ENCODE measurements at regions not wholly inside any gene's neighbourhood (a gene's known extent, or its start where the extent isn't known, plus 50 kb on each side); places are given as distances from the start of the nearest gene placed in this dataset.

GRCh38 chr5:3326841-3327232 is 268.8 kb upstream of the IRX1 start:
- DNase-seq (ENCODE audit: low read depth in 2 of 2), result no peak
- Histone ChIP-seq H4K20me1 (ENCODE audit: control insufficient read depth, extremely low read depth, insufficient read depth, low read length) (no peaks in the 10 kb centered on the region), H3K36me3 (ENCODE audit: control insufficient read depth, insufficient read depth, low read length) (no peaks in the 10 kb centered on the region), H3K4me2 (ENCODE audit: extremely low read depth, insufficient read depth, low read length) (no peak overlapping the region), H3K4me1 (ENCODE audit: control insufficient read depth, extremely low read depth, insufficient read depth, low read length) (no peaks in the 10 kb centered on the region), H3K79me2 (ENCODE audit: control insufficient read depth, insufficient read depth, low read length) (no peaks in the 10 kb centered on the region), H3K4me3 (replicated peaks in 1 of 4; ENCODE audit: control extremely low read depth in 1 of 4, insufficient read depth in 1 of 4, low read depth in 3 of 4, low read length in 4 of 4) (no peak overlapping the region), H3K9ac (ENCODE audit: insufficient read depth, low read length) (no peak overlapping the region), H3K27ac (ENCODE audit: insufficient read depth, low read length) (no peak overlapping the region), H2AFZ (ENCODE audit: low read length) (no peak overlapping the region), H3K9me3 (ENCODE audit: control insufficient read depth, insufficient read depth, low read depth, low read length) (peaks cover 9% of the 10 kb centered on the region), H3K27me3 (ENCODE audit: control insufficient read depth, insufficient read depth, low read length) (no peaks in the 10 kb centered on the region)
- TF ChIP-seq CTCF (conservative IDR thresholded peaks at IDR 0.05 in 1 of 2, IDR thresholded peaks at IDR 0.05 in 1 of 2; ENCODE audit: low read depth in 1 of 2, low read length in 2 of 2) (no peak), EZH2 (IDR thresholded peaks at IDR 0.05; ENCODE audit: low read length, missing control alignments) (no peak)

- Histone ChIP-seq H3K9me3 (ENCODE audit: control insufficient read depth, insufficient read depth, low read depth, low read length) (peaks cover 9% of the 10 kb centered on the region), H4K20me1 (ENCODE audit: control insufficient read depth, extremely low read depth, insufficient read depth, low read length) (no peaks in the 10 kb centered on the region), H3K27ac (ENCODE audit: insufficient read depth, low read length) (no peak overlapping the region), H2AFZ (ENCODE audit: low read length) (no peak overlapping the region), H3K36me3 (ENCODE audit: control insufficient read depth, insufficient read depth, low read length) (no peaks in the 10 kb centered on the region), H3K4me3 (replicated peaks in 1 of 4; ENCODE audit: control extremely low read depth in 1 of 4, insufficient read depth in 1 of 4, low read depth in 3 of 4, low read length in 4 of 4) (no peak overlapping the region), H3K4me1 (ENCODE audit: control insufficient read depth, extremely low read depth, insufficient read depth, low read length) (no peaks in the 10 kb centered on the region), H3K4me2 (ENCODE audit: extremely low read depth, insufficient read depth, low read length) (no peak overlapping the region), H3K27me3 (ENCODE audit: control insufficient read depth, insufficient read depth, low read length) (no peaks in the 10 kb centered on the region), H3K79me2 (ENCODE audit: control insufficient read depth, insufficient read depth, low read length) (no peaks in the 10 kb centered on the region), H3K9ac (ENCODE audit: insufficient read depth, low read length) (no peak overlapping the region)
- TF ChIP-seq CTCF (conservative IDR thresholded peaks at IDR 0.05 in 1 of 2, IDR thresholded peaks at IDR 0.05 in 1 of 2; ENCODE audit: low read depth in 1 of 2, low read length in 2 of 2), result no peak
- TF ChIP-seq EZH2 (IDR thresholded peaks at IDR 0.05; ENCODE audit: low read length, missing control alignments), result no peak
- no peak for DNase-seq (ENCODE audit: low read depth in 2 of 2)
Observed at GRCh38 chr5:3325972-3326840, 269.4 kb upstream of the IRX1 start.

GRCh38 chr5:3325201-3325971 is 270.2 kb upstream of the IRX1 start:
- TF ChIP-seq CTCF (conservative IDR thresholded peaks at IDR 0.05 in 1 of 2, IDR thresholded peaks at IDR 0.05 in 1 of 2; ENCODE audit: low read depth in 1 of 2, low read length in 2 of 2) (no peak), EZH2 (IDR thresholded peaks at IDR 0.05; ENCODE audit: low read length, missing control alignments) (no peak)
- H3K4me3 ChIP-seq (replicated peaks in 1 of 4; ENCODE audit: control extremely low read depth in 1 of 4, insufficient read depth in 1 of 4, low read depth in 3 of 4, low read length in 4 of 4), result no peak overlapping the region
- H3K4me1 ChIP-seq (ENCODE audit: control insufficient read depth, extremely low read depth, insufficient read depth, low read length), result no peaks in the 10 kb centered on the region
- H3K9me3 ChIP-seq (ENCODE audit: control insufficient read depth, insufficient read depth, low read depth, low read length), result peaks cover 9% of the 10 kb centered on the region
- no peaks in the 10 kb centered on the region for H3K27me3 ChIP-seq (ENCODE audit: control insufficient read depth, insufficient read depth, low read length)
- H3K36me3 ChIP-seq (ENCODE audit: control insufficient read depth, insufficient read depth, low read length), result no peaks in the 10 kb centered on the region
- H3K4me2 ChIP-seq (ENCODE audit: extremely low read depth, insufficient read depth, low read length), result no peak overlapping the region
- no peaks in the 10 kb centered on the region for H3K79me2 ChIP-seq (ENCODE audit: control insufficient read depth, insufficient read depth, low read length)
- no peak overlapping the region for H3K9ac ChIP-seq (ENCODE audit: insufficient read depth, low read length)
- no peak overlapping the region for H2AFZ ChIP-seq (ENCODE audit: low read length)
- H3K27ac ChIP-seq (ENCODE audit: insufficient read depth, low read length), result no peak overlapping the region
- no peaks in the 10 kb centered on the region for H4K20me1 ChIP-seq (ENCODE audit: control insufficient read depth, extremely low read depth, insufficient read depth, low read length)
- DNase-seq (ENCODE audit: low read depth in 2 of 2), result peak in 1 of 2 donors; percentile 51
